ENCODE measurements at regions not wholly inside any gene's neighbourhood (a gene's known extent, or its start where the extent isn't known, plus 50 kb on each side); places are given as distances from the start of the nearest gene placed in this dataset.
A peak's percentile ranks its signal among the peaks of the same experiment; 100 is the strongest.

DNA sequence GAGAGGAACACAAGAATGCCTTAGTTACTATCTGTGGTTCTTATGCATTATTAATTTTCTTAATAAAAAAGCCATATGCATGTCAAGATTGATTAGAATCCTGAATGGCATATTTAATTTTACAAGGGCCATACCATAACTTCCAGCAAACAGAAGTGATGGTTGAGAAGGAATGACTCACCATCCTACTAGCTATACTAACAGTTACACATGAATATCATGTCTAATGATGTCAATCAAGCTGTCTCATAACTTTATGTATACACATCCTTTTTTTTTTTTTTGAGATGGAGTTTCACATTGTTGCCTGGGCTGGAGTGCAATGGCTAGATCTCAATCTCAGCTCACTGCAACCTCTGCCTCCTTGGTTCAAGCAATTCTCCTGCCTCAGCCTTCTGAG lies 1123.9 kb downstream of the NLGN4Y start:
- no peak for DNase-seq (ENCODE audit: low spot score)

DNA sequence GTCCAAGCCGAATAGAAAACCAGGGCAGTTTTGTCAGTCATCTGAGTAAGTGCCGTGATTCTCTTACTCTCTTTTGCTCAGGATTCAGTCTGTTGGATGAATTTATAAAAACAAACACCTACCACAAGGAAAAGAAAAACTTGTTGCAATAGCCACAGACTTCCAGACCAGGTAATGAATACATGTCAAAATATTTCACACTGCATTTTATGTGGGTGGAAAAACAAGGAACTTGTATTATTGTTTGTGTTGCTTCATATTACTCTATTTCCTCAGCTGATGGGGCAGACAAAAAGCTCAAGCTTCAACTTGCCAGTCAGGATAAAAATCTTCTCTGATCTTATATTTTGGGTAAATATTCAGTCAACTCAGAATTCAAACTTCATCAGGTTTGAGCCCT lies 1125.7 kb downstream of the NLGN4Y start:
- no peak for DNase-seq (ENCODE audit: low spot score)

DNA sequence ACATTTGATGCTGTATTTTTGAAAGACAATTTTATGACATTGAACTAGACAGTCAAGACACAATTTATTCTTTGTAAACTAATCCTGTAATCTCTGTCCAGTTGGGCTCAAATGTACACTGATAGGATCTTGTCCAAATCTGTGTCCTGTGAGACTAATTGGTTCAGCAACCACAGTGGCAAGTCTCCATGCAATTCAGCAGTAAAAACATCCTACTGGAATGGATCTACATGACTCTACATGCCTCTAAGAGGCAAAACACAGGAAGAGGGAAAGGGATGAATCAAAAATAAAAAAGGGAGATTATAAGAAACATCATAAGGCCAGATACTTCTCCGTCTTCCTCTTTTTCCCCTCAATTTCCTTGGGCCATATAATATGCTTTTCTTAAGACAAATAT lies 1164.2 kb downstream of the NLGN4Y start:
- DNase-seq (ENCODE audit: low spot score): no peak

DNA sequence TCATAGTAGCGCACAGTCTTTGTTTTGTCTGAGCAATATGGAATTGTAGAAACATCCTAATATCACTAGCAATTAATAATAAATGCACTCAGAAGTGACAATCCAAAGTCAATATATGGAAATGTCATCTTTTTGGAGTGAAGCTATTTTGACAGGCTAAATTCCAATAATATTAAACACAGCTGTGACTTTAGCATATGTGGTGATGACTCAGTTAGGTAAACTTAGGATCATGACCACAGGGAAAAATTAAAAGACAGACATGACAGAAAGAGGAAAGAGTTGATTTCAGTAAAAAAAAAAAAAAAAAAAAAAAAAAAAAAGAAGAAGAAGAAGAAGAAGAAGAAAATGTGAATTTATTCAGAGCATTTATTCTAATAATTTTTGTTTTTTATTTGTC lies 1165.7 kb downstream of the NLGN4Y start:
- DNase-seq (ENCODE audit: low spot score): no peak

DNA sequence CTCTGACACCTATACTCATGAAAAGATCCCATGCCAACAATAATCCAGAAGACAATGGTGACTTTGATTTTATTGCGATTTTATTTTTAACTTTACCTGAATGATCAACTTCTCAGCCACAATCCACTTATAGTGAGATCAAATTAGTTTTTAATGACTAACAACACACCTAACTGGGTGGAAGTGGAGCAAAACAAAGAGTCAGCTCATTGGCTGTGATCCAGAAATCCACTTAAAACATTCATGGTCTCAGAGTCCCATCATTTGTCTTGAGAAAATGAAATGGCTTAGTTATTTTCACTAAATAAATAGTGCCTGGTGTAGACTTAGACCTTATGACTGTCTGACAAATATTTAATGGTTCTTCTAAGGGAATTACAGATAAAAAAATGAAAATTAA lies 1177.8 kb downstream of the NLGN4Y start:
- DNase-seq (ENCODE audit: low spot score): no peak

DNA sequence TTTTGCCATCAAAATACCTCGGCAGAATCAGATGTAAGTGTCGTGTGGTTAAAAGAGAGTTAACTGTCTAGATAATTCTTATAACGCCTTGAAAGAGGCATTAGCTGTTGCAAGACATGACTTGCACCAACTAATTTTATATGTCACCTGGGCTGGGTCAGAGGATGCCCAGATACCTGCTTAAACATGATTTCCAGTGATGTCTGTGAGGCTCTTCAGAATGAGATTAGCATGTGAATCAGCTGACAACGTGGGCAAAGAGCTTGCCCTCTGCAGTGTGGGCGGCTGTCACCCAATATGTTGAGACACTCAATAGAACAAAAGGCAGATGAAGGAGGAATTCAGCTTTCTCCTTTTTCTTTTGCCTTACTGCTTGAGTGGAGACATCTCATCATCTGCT lies 1180.6 kb downstream of the NLGN4Y start:
- DNase-seq (ENCODE audit: low spot score): peak; percentile 0

DNA sequence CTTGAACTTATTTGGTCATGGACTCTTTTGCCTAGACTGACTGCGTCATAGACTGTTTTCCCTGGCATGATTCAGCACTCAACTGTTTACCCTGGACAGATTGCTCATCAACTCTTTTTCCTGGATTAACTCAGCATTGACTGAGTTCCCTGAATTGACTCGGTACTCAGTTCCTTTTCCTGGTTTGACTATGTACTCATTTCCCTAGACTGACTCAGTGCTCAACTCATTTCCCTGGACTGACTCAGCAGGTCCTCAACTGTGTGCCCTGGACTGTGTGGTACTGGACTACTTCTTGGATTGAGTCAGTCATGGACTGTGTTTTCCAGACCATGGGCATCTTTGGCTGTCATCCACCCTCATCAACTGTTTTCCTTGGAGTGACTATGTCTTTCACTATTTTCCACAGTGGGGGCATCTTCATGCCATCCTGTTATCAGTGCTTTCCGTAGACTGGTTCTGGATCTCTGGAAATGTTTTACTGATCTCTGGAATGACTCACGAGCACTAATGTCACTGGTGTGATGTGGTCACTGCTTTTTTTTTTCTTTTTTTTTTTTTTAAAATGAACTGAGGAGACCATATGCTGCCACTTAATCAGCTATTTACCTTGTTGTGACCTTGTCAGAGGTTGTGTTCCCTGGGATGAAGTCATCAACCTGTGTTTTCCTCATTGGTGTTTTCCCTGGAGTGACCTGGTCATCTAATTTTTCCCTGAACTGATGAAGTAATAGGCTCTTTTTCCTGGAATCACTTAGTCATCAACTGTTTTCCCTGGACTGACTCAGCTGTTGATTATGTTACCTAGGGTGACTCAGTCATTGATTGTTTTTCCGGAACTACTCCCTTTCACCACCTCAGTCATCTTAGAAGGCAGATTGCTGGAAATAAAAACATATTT lies 1225.5 kb downstream of the NLGN4Y start:
- no peak for DNase-seq (ENCODE audit: low spot score)

DNA sequence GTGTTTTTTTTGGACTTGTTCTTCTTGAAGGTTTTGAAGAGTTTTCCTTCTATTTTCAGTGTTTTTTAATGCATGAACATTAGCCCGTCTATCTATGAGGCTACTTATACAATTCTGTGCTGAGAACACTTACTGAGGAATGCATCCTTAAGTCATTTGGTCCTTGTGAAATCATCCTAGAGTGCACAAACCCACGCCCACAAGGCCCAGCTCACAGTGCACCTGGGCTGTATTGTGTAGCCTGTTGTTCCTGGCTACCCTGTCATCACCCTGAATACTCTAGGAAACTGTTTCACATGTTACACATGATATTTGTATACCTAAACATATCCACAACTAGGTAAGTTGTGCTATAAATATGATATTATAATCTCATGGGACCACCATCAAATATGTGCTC lies 1226.7 kb downstream of the NLGN4Y start:
- no peak for DNase-seq (ENCODE audit: low spot score)

DNA sequence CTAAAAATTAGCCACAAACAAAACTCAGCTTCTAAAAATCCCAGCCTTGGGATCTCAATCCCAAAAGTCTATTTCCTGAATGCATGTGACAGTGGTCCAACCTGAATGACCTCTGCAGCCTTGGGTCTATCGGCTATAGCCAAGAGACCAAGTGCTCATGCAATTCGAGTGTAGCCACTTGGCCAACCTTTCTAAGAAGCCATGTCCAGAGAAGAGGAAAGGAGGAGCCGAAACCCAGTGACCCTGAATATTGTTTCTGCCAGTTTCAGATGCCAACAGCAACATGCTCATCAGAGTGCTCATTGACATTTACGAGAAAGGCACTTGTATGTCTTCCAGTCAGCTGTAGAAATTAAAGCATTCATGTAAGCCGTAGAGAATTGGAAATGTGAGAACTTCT lies 1231.9 kb downstream of the NLGN4Y start:
- DNase-seq (ENCODE audit: low spot score): no peak

DNA sequence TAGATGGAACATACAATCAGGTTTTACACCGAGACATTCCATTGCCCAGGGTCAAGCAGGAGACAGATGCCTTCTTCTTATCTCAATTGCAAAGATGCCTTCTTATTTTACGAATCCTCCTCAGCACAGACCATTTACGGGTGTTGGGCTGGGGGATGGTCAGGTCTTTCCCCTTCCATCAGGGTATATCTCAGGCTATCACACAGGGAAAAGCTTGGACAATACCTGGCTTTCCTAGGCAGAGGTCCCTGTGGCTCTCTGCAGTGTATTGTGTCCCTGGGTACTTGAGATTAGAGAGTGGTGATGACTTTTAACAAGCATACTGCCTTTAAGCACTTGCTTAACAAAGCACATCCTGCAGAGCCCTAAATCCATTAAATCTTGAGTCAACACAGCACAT lies 1249.2 kb downstream of the NLGN4Y start:
- DNase-seq (ENCODE audit: low spot score): no peak

DNA sequence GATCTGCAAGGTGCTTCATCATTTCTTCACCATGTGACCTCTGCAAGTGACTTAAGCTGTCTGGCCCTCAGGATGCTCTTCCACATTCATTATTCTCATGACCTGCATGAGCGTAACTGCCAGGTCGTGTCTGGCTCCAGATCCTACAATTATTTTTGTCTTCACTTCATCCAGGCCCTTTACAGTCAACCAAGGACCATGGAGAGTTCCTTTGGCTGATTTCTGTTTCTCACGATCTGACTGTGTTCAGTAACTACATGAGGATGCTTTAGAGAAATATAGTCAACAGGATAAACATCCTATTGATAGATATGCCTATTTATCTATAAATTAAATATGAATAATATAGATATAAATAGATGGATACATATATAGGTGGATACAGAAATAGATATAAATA lies 1251.6 kb downstream of the NLGN4Y start:
- no peak for DNase-seq (ENCODE audit: low spot score)

DNA sequence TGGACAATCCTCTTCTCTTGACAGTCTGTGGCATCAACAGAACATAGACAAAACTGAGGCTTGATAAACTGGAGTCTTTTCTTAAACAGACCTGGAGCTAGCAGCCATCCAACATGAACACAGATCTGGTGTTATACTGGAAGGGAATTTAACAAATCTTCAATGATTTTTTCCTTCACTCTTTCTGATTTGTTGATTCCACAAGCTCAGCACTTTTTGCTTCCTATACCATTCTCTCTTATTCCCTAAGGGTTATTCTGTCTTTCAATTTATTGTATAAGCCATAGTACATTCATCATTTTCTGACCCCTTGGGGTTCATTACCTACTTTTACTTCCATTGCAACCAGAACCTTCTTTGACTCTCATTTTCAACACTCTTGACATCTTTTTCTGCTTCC lies 1255.6 kb downstream of the NLGN4Y start:
- no peak for DNase-seq (ENCODE audit: low spot score)

DNA sequence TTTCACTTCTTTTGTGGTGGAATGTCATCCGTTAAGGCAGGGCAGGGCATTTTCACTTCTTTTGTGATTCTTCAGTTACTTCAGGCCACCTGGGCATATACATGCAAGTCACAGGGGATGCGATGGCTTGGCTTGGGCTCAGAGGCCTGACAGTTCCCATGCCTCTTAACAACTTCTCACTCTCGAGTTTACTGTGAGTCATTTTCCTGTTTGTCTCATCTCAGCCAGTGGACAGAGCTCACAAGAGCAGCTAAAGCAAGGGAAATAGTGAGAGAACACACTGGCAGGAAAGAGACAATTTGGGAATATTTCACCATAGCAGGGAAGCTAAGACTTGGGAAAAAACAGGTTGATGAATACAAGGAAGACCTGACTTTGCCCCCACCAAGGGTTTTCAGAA lies 1275.7 kb downstream of the NLGN4Y start:
- no peak for DNase-seq (ENCODE audit: low spot score)

DNA sequence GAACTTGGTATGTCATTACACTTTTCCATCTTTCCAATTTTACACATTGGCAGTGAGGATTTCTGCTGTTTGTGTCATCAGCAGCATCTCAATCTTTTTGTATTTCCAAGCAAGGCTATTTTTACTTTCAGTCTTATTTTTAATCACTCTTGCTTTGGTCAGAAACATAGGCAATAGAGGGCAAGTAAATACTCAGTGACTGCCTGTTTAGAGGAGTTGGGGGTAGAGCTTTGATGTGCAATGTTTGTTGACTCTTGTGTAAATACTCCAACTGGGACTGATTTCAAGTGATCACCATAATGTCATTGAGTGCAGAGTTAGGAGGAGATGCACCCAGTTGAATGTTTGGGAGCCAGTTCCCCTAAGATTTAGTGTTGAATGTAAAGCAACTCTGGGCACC lies 1281.7 kb downstream of the NLGN4Y start:
- no peak for DNase-seq (ENCODE audit: low spot score)

DNA sequence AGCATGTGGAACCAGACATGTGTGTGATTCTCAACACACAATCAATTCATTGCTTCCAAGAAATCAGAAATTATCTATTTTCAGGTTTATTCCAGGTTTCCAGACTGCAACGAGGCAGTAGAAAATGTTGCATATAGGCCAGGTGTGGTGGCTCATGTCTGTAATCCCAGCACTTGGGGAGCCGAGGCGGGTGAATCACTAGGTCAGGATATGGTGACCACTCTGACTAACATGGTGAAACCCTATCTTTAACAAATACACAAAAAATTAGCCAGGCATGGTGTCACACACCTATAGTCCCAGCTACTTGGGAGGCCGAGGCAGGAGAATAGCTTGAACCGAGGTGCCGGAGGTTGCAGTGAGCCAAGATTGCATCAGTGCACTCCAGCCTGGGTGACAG lies 1289.9 kb downstream of the NLGN4Y start:
- DNase-seq (ENCODE audit: low spot score): no peak

Measured in cerebellar cortex (tissue), 1 donor.